ENCODE measurements at regions not wholly inside any gene's neighbourhood (a gene's known extent, or its start where the extent isn't known, plus 50 kb on each side); places are given as distances from the start of the nearest gene placed in this dataset.
A peak's percentile ranks its signal among the peaks of the same experiment; 100 is the strongest.
"Not testable (repeated sequence)": the region's sequence is repeated elsewhere in the genome, so short reads cannot be mapped to it uniquely, and the experiment has no call there.

GRCh38 chr4:1589098-1589497 is 95.0 kb downstream of the FAM53A start:
- DNase-seq: no peak

- DNase-seq: no peak
Observed at GRCh38 chr4:1588306-1588705, 95.8 kb downstream of the FAM53A start.

- DNase-seq: no peak
Observed at GRCh38 chr4:1584498-1584897, 99.6 kb downstream of the FAM53A start.

GRCh38 chr4:1583859-1584258 is 100.3 kb downstream of the FAM53A start:
- DNase-seq: no peak

GRCh38 chr4:1583051-1583785 is 100.9 kb downstream of the FAM53A start:
- DNase-seq: no peak

GRCh38 chr4:1582227-1582626 is 101.9 kb downstream of the FAM53A start:
- no peak for DNase-seq

- DNase-seq: peak; percentile 56
Observed at GRCh38 chr4:1581164-1581894, 102.8 kb downstream of the FAM53A start.

GRCh38 chr4:1580692-1581012 is 103.5 kb downstream of the FAM53A start:
- DNase-seq: not testable (repeated sequence)

- peak; percentile 49 for DNase-seq
Observed at GRCh38 chr4:1579901-1580691, 104.0 kb downstream of the FAM53A start.

GRCh38 chr4:1579001-1579900 is 104.9 kb downstream of the FAM53A start:
- DNase-seq: peak; percentile 69

GRCh38 chr4:1578251-1578773 is 105.8 kb downstream of the FAM53A start:
- DNase-seq: no peak

- DNase-seq: no peak
Observed at GRCh38 chr4:1577822-1578217, 106.3 kb downstream of the FAM53A start.

GRCh38 chr4:1576961-1577821 is 106.9 kb downstream of the FAM53A start:
- no peak for DNase-seq

GRCh38 chr4:1576304-1576960 is 107.7 kb downstream of the FAM53A start:
- DNase-seq: no peak

- DNase-seq: no peak
Observed at GRCh38 chr4:1575418-1576303, 108.5 kb downstream of the FAM53A start.

GRCh38 chr4:1574601-1575417 is 109.3 kb downstream of the FAM53A start:
- no peak for DNase-seq

- no peak for DNase-seq
Observed at GRCh38 chr4:1573830-1574459, 110.2 kb downstream of the FAM53A start.

GRCh38 chr4:1572964-1573720 is 111.0 kb downstream of the FAM53A start:
- no peak for DNase-seq

Data from KG1 (cell line).